ENCODE measurements at regions not wholly inside any gene's neighbourhood (a gene's known extent, or its start where the extent isn't known, plus 50 kb on each side); places are given as distances from the start of the nearest gene placed in this dataset.

GRCh38 chr4:66433706-66434105, 763.4 kb upstream of the EPHA5 start:
- TF ChIP-seq TAF1 (IDR thresholded peaks at IDR 0.05; ENCODE audit: low read depth, low read length) (no peak), POLR2A (IDR thresholded peaks at IDR 0.05; ENCODE audit: low read depth, low read length) (no peak), POU2F2 (IDR thresholded peaks at IDR 0.05; ENCODE audit: low read depth, low read length) (no peak), POLR2AphosphoS5 (IDR thresholded peaks at IDR 0.05; ENCODE audit: low read depth, low read length) (no peak), PAX5 (IDR thresholded peaks at IDR 0.05; ENCODE audit: insufficient read depth, low read length, severe bottlenecking) (no peak)
